HFFc6 (cell line): ENCODE measurements at regions not wholly inside any gene's neighbourhood (a gene's known extent, or its start where the extent isn't known, plus 50 kb on each side); places are given as distances from the start of the nearest gene placed in this dataset.
"Not testable (repeated sequence)": the region's sequence is repeated elsewhere in the genome, so short reads cannot be mapped to it uniquely, and the experiment has no call there.

Experiments used
- DNase-seq: peaks from one replicate; pipeline ENCODE4 v3.0.0-alpha.2; 2018
- H3K27ac Mint-ChIP-seq: 2 replicates; pipeline ENCODE4 v1.8.0; 2020; ENCODE audit warnings: mild to moderate bottlenecking, mixed read lengths
- H3K27me3 Mint-ChIP-seq: 2 replicates; pipeline ENCODE4 v1.8.0; 2021; ENCODE audit warnings: mild to moderate bottlenecking, moderate library complexity, mixed read lengths; ENCODE audit not compliant: insufficient read depth
- H3K36me3 Mint-ChIP-seq: 2 replicates; pipeline ENCODE4 v1.8.0; 2021; ENCODE audit warnings: low read depth, mixed read lengths
- H3K4me1 Mint-ChIP-seq: 2 replicates; pipeline ENCODE4 v1.8.0; 2020; ENCODE audit warnings: low read depth, mixed read lengths
- H3K4me3 Mint-ChIP-seq: 2 replicates; pipeline ENCODE4 v1.8.0; 2020; ENCODE audit warnings: mild to moderate bottlenecking, moderate library complexity, mixed read lengths
- H3K9me3 Mint-ChIP-seq: 2 replicates; pipeline ENCODE4 v1.8.0; 2020; ENCODE audit warnings: mild to moderate bottlenecking, mixed read lengths
- CTCF ChIP-seq: fragments of 200-600 bp; sonication (generic); IDR thresholded peaks from 2 replicates; pipeline ENCODE4 v1.5.0; 2021; ENCODE audit warnings: antibody characterized with exemption, mild to moderate bottlenecking

- no peaks in the 10 kb centered on the region for H3K4me1 Mint-ChIP-seq
- peaks cover 7% of the 10 kb centered on the region for H3K27me3 Mint-ChIP-seq
- DNase-seq = no peak
- H3K9me3 Mint-ChIP-seq = no peaks in the 10 kb centered on the region
- TF ChIP-seq CTCF = no peak
- H3K4me3 Mint-ChIP-seq = no peak overlapping the region
- H3K36me3 Mint-ChIP-seq = no peaks in the 10 kb centered on the region
- no peak overlapping the region for H3K27ac Mint-ChIP-seq
Measured at GRCh38 chr2:122083256-122084048, 328.0 kb downstream of the TSN start.

GRCh38 chr2:122085672-122086071 lies 330.2 kb downstream of the TSN start:
- not testable (repeated sequence) for DNase-seq, H3K4me1 Mint-ChIP-seq, H3K9me3 Mint-ChIP-seq, H3K4me3 Mint-ChIP-seq, H3K36me3 Mint-ChIP-seq, H3K27me3 Mint-ChIP-seq, H3K27ac Mint-ChIP-seq

- Mint-ChIP-seq H3K4me3 (no peak overlapping the region), H3K27me3 (peaks cover 6% of the 10 kb centered on the region), H3K27ac (no peak overlapping the region), H3K36me3 (no peaks in the 10 kb centered on the region), H3K9me3 (no peaks in the 10 kb centered on the region; the same call in 1 of the 2 replicates), H3K4me1 (no peaks in the 10 kb centered on the region)
- DNase-seq = no peak
- no peak for TF ChIP-seq CTCF
Measured at GRCh38 chr2:122094557-122094956, 339.1 kb downstream of the TSN start.

GRCh38 chr2:122096761-122097160 lies 341.3 kb downstream of the TSN start:
- Mint-ChIP-seq H3K27me3 (peaks cover 5% of the 10 kb centered on the region; the same call in 1 of the 2 replicates), H3K9me3 (no peaks in the 10 kb centered on the region), H3K4me3 (no peak overlapping the region), H3K36me3 (no peaks in the 10 kb centered on the region), H3K27ac (no peak overlapping the region), H3K4me1 (peaks cover 6% of the 10 kb centered on the region; the same call in 1 of the 2 replicates)
- no peak for DNase-seq
- no peak for TF ChIP-seq CTCF

GRCh38 chr2:122098306-122098705 lies 342.9 kb downstream of the TSN start:
- Mint-ChIP-seq H3K27me3 (peaks cover 3% of the 10 kb centered on the region; the same call in 1 of the 2 replicates), H3K4me1 (peaks cover 6% of the 10 kb centered on the region; the same call in 1 of the 2 replicates), H3K36me3 (no peaks in the 10 kb centered on the region), H3K4me3 (no peak overlapping the region), H3K9me3 (no peaks in the 10 kb centered on the region), H3K27ac (no peak overlapping the region)
- no peak for TF ChIP-seq CTCF
- no peak for DNase-seq

GRCh38 chr2:122100346-122100745 lies 344.9 kb downstream of the TSN start:
- Mint-ChIP-seq H3K4me3 (no peak overlapping the region), H3K27me3 (no peaks in the 10 kb centered on the region; the same call in 1 of the 2 replicates)
- TF ChIP-seq CTCF = no peak

More at GRCh38 chr2:122100346-122100745, 344.9 kb downstream of the TSN start:
- H3K27ac Mint-ChIP-seq = no peak overlapping the region
- DNase-seq = no peak
- H3K4me1 Mint-ChIP-seq = peaks cover 6% of the 10 kb centered on the region; the same call in 1 of the 2 replicates
- no peaks in the 10 kb centered on the region for H3K9me3 Mint-ChIP-seq
- no peaks in the 10 kb centered on the region for H3K36me3 Mint-ChIP-seq
